ENCODE measurements at regions not wholly inside any gene's neighbourhood (a gene's known extent, or its start where the extent isn't known, plus 50 kb on each side); places are given as distances from the start of the nearest gene placed in this dataset.

- TF ChIP-seq CTCF (IDR thresholded peaks at IDR 0.05) (no peak), POLR2A (IDR thresholded peaks at IDR 0.05) (no peak)
Measured at GRCh38 chr4:12110627-12111026, 681.9 kb upstream of the HS3ST1 start.

All from heart left ventricle (tissue), 13 donors.